Mammary epithelial cell (primary cell): ENCODE measurements at regions not wholly inside any gene's neighbourhood (a gene's known extent, or its start where the extent isn't known, plus 50 kb on each side); places are given as distances from the start of the nearest gene placed in this dataset.
"Not testable (repeated sequence)": the region's sequence is repeated elsewhere in the genome, so short reads cannot be mapped to it uniquely, and the experiment has no call there.

Source experiments
- EZH2 ChIP-seq: IDR thresholded peaks from 2 replicates; pipeline ENCODE4 v1.6.1; 2012; ENCODE audit warnings: low read length, inconsistent platforms, borderline replicate concordance
- TF ChIP-seq, protein P1 (sequence below), 2 donors: IDR thresholded peaks in 1 of 2; conservative IDR thresholded peaks in 1 of 2; 2 replicates each; pipeline ENCODE4 v1.5.1; 2011 to 2012; ENCODE audit warnings: inconsistent platforms in 2 of 2, low read length in 2 of 2, mild to moderate bottlenecking in 2 of 2, control low read depth in 1 of 2, low read depth in 1 of 2; ENCODE audit not compliant: insufficient read depth in 1 of 2; ENCODE audit errors: extremely low read depth in 1 of 2

DNA sequence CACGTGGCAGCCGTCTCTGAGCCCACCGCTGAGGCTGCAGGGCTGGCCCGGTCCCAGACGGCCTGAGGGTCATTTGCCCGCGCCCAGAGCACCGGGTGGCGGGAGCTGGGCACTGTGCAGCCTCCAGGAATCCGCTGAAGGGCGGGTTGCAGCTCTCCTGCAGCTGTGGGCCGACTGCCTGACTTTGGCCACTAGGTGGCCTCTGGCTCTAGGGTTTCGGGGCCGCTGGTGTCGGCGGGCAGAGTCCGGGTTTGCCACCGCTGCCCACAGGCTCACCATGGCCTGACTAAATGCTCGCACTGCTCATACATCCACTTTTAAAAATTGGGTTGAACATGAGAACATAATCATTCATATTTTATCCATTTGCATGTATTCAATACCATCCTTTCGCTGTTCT, 87.7 kb downstream of the POTEM start:
- TF ChIP-seq EZH2: not testable (repeated sequence)
- TF ChIP-seq, protein P1, sequence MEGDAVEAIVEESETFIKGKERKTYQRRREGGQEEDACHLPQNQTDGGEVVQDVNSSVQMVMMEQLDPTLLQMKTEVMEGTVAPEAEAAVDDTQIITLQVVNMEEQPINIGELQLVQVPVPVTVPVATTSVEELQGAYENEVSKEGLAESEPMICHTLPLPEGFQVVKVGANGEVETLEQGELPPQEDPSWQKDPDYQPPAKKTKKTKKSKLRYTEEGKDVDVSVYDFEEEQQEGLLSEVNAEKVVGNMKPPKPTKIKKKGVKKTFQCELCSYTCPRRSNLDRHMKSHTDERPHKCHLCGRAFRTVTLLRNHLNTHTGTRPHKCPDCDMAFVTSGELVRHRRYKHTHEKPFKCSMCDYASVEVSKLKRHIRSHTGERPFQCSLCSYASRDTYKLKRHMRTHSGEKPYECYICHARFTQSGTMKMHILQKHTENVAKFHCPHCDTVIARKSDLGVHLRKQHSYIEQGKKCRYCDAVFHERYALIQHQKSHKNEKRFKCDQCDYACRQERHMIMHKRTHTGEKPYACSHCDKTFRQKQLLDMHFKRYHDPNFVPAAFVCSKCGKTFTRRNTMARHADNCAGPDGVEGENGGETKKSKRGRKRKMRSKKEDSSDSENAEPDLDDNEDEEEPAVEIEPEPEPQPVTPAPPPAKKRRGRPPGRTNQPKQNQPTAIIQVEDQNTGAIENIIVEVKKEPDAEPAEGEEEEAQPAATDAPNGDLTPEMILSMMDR (conservative IDR thresholded peaks at IDR 0.05 in 1 of 2, IDR thresholded peaks at IDR 0.05 in 1 of 2; ENCODE audit: extremely low read depth in 1 of 2, insufficient read depth in 1 of 2, low read depth in 1 of 2, low read length in 2 of 2): not testable (repeated sequence)
